ENCODE measurements at regions not wholly inside any gene's neighbourhood (a gene's known extent, or its start where the extent isn't known, plus 50 kb on each side); places are given as distances from the start of the nearest gene placed in this dataset.
A peak's percentile ranks its signal among the peaks of the same experiment; 100 is the strongest.

DNA sequence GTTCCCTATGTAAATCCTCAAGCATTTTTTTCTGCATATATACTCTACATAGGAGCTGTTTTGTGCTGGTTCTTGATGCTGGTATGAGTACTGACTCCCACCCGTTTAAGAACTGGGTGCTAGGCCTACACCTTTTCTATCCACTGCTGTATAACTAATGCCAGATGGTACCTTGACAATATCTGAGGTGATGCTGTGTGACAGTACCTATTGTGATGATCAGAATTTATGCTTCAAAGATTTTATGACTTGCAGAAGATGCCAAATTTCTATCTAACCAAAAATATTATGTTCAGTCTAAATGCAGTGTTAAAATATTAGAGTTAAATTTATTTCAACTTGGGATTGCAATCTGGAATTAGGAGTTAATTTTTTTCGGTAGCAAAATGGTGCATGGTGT lies 272.3 kb upstream of the NOVA1 start:
- Histone ChIP-seq H3K36me3 (no peaks in the 10 kb centered on the region), H3K9me3 (no peaks in the 10 kb centered on the region), H3K4me1 (peaks cover 0 to 21% (median 0%) of the 10 kb centered on the region in 9 donors), H3K27ac (no peak overlapping the region), H3K27me3 (no peaks in the 10 kb centered on the region), H3K4me3 (no peak overlapping the region)
- 77 to 85% methylated on average over 2 of the region's 2 CpGs for WGBS, 2 donors
- no peak for ATAC-seq
- TF ChIP-seq, protein P1, sequence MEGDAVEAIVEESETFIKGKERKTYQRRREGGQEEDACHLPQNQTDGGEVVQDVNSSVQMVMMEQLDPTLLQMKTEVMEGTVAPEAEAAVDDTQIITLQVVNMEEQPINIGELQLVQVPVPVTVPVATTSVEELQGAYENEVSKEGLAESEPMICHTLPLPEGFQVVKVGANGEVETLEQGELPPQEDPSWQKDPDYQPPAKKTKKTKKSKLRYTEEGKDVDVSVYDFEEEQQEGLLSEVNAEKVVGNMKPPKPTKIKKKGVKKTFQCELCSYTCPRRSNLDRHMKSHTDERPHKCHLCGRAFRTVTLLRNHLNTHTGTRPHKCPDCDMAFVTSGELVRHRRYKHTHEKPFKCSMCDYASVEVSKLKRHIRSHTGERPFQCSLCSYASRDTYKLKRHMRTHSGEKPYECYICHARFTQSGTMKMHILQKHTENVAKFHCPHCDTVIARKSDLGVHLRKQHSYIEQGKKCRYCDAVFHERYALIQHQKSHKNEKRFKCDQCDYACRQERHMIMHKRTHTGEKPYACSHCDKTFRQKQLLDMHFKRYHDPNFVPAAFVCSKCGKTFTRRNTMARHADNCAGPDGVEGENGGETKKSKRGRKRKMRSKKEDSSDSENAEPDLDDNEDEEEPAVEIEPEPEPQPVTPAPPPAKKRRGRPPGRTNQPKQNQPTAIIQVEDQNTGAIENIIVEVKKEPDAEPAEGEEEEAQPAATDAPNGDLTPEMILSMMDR (IDR thresholded peaks at IDR 0.05): no peak
- intact Hi-C loops (cut with DNase I): no loop called here
- DNase-seq: no peak

DNA sequence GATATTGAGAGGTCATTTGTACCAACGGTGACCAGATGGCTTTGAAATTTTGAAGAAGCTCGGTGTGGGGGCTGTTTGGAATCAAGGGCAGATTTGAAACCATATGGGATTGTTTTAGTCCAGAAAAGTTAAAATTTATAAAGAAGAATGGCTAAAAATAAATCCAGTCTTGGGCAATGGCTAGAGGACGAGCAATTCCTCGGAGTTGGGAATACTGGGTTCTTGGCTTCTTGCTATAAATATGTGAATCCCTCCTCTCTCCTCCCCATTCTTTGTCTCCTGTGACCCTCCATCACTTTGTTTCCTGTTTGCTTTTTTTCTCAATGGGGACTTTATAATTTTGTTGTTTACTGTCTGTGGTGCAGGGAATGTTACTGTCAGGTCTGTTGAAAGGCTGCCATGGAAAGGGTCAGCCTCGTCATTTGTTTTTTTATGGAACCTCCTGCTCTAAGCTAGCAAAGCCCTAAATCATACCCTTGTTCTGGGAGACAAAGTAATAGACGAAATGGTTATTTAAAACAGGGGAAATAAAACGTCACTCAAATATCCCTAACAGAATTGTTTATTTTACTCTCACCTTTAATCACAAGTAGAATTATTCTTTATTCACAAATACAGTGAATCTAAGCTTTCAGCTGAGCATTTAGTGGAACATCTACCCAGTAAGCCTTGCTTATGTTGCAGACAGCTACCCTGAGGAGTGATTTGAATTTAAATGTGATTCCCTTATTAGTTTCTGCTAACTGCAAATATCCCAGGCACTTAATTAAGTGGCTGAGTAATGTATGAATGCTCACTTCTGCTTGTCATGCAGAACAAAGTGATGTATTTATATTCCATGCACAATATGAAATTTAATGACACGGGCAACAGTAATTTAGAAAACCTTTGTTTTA lies 273.1 kb upstream of the NOVA1 start:
- no peak for ATAC-seq
- intact Hi-C loops (cut with DNase I): no loop called here
- WGBS, 2 donors: 46 to 50% methylated on average over 8 of the region's 8 CpGs

DNA sequence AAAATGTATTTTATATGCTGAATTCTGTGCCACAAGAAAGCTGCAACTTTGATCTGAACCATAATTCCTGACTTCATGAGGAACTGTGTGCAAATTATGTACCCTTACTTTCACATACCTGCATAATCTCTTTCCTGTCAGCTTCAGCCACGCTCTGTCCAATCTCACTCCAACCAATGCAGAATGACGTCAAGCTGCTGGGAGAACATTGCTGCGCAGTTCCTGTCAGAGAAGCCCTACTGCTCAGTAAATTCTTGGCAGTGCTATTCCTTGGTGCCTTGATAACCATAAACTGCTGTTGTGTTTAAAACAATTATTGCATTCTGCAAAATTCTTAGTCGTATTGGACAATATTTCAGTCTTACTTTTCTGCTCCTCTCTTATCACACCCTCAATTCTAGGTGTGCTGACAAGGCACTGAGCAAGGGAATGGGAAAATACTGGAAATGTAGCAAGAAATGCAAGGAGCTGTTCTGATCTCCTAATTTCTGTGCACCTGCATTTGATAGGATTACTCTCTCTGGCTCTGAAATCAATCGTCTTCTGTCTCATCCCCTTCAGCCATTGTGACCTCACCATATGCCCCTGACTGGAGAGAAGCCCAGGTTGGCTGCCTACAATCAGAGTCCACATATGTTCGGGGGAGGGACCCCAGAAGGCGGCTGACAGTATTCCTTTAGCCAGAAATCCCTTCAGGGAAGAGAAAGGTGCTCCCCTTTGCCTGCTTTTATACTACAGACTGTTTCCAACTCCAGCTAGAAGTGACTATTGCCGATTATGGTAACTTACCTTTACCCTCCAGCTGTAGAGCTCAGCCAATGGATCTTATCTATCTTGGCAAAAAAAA lies 274.9 kb upstream of the NOVA1 start:
- H3K9me3 ChIP-seq: no peaks in the 10 kb centered on the region
- ATAC-seq (peak; percentile 55 to 98 (median 96)), DNase-seq (peak in 1 of 2 donors; percentile 47)
- H3K27me3 ChIP-seq: no peaks in the 10 kb centered on the region
- H3K27ac ChIP-seq: peak overlapping the region in 3 of 10 donors; percentile 33 to 59 (median 41)
- peaks cover 0 to 21% (median 0%) of the 10 kb centered on the region in 9 donors for H3K4me1 ChIP-seq
- 20 to 28% methylated on average over 8 of the region's 8 CpGs for WGBS, 2 donors
- no peak overlapping the region for H3K4me3 ChIP-seq
- intact Hi-C loops (cut with DNase I): loop anchor here in 1 of 10 donors (2.0 kb wide), 1 partner anchor 16 kb away; no protein-coding TSS in a partner anchor
- no peaks in the 10 kb centered on the region for H3K36me3 ChIP-seq
- TF ChIP-seq, protein P1 (IDR thresholded peaks at IDR 0.05): no peak

More for the DNA sequence above, 273.1 kb upstream of the NOVA1 start:
- DNase-seq: no peak
- peak overlapping the region in 1 of 10 donors; percentile 30 for H3K27ac ChIP-seq
- H3K4me1 ChIP-seq: peaks cover 0 to 21% (median 0%) of the 10 kb centered on the region in 9 donors
- TF ChIP-seq, protein P1 (IDR thresholded peaks at IDR 0.05): no peak
- no peaks in the 10 kb centered on the region for H3K9me3 ChIP-seq
- no peaks in the 10 kb centered on the region for H3K27me3 ChIP-seq
- no peaks in the 10 kb centered on the region for H3K36me3 ChIP-seq
- H3K4me3 ChIP-seq: no peak overlapping the region

DNA sequence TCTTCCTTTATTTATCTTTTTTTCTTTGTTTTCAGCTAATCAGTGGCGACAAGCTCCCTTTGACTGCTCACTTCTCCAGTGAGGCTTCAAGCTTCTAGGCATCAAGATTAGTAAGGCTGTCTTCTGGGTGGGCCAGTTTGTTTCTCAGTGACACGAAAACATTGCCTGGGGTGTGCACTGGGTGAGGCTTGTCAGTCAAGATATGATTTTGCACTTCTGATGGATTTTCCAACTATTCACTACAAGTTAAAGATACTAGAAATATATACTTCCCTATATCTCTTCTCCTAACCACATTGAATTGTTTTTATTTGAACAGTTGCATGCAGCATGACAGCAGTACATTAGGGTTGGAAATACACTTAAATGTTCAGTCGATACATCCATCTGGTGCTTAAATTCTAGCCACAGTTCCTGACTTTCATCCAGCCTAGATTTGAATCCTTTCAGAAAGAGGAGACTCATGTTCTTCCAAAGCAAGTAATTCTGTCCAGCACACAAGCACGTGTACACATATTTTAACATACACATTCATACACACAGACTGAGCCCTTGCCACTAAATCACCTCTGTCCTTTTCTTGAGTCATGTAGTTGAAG lies 275.6 kb upstream of the NOVA1 start:
- Histone ChIP-seq H3K4me1 (peaks cover 0 to 21% (median 0%) of the 10 kb centered on the region in 9 donors), H3K36me3 (no peaks in the 10 kb centered on the region), H3K9me3 (no peaks in the 10 kb centered on the region), H3K27me3 (no peaks in the 10 kb centered on the region), H3K27ac (peak overlapping the region in 1 of 10 donors; percentile 59), H3K4me3 (no peak overlapping the region)
- DNase-seq (no peak), ATAC-seq (no peak)
- TF ChIP-seq, protein P1 (IDR thresholded peaks at IDR 0.05): no peak
- 72% methylated on average over 4 of the region's 4 CpGs for WGBS, 2 donors
- intact Hi-C loops (cut with DNase I): loop anchor here in 1 of 10 donors (2.0 kb wide), 1 partner anchor 17 kb away; no protein-coding TSS in a partner anchor

All from heart right ventricle (tissue), 16 donors.